IPS DF 4.7 (cell line): ENCODE measurements at regions not wholly inside any gene's neighbourhood (a gene's known extent, or its start where the extent isn't known, plus 50 kb on each side); places are given as distances from the start of the nearest gene placed in this dataset.

Source experiments
- DNase-seq: peaks from one replicate; pipeline ENCODE4 v3.0.0-alpha.2; 2013; ENCODE audit warnings: low spot score; ENCODE audit errors: extremely low read depth

- DNase-seq, result no peak
These were observed 172.9 kb upstream of the SLC30A5 start for GRCh38 chr5:68920888-68921287.

GRCh38 chr5:68922172-68922987 is 171.4 kb upstream of the SLC30A5 start:
- peak; percentile 93 for DNase-seq

GRCh38 chr5:68924481-68925145 is 169.2 kb upstream of the SLC30A5 start:
- DNase-seq, result no peak

- DNase-seq, result no peak
These were observed 165.1 kb upstream of the SLC30A5 start for GRCh38 chr5:68928617-68929302.

GRCh38 chr5:68930139-68930538 is 163.7 kb upstream of the SLC30A5 start:
- DNase-seq, result no peak

GRCh38 chr5:68932830-68933434 is 160.9 kb upstream of the SLC30A5 start:
- DNase-seq, result no peak

- no peak for DNase-seq
These were observed 151.6 kb upstream of the SLC30A5 start for GRCh38 chr5:68942169-68942568.

GRCh38 chr5:68946728-68947127 is 147.1 kb upstream of the SLC30A5 start:
- no peak for DNase-seq

- DNase-seq, result no peak
These were observed 145.8 kb upstream of the SLC30A5 start for GRCh38 chr5:68947986-68948385.

GRCh38 chr5:68949256-68949655 is 144.6 kb upstream of the SLC30A5 start:
- no peak for DNase-seq

GRCh38 chr5:68949711-68950110 is 144.1 kb upstream of the SLC30A5 start:
- DNase-seq, result no peak

- DNase-seq, result no peak
These were observed 143.7 kb upstream of the SLC30A5 start for GRCh38 chr5:68950125-68950524.

GRCh38 chr5:68950930-68951329 is 142.9 kb upstream of the SLC30A5 start:
- no peak for DNase-seq

- no peak for DNase-seq
These were observed 140.5 kb upstream of the SLC30A5 start for GRCh38 chr5:68953231-68953874.

GRCh38 chr5:68953875-68954617 is 139.8 kb upstream of the SLC30A5 start:
- no peak for DNase-seq

- no peak for DNase-seq
These were observed 139.2 kb upstream of the SLC30A5 start for GRCh38 chr5:68954618-68954910.

GRCh38 chr5:68957591-68957990 is 136.2 kb upstream of the SLC30A5 start:
- DNase-seq, result no peak

GRCh38 chr5:68958428-68958827 is 135.4 kb upstream of the SLC30A5 start:
- DNase-seq, result no peak

- no peak for DNase-seq
These were observed 133.4 kb upstream of the SLC30A5 start for GRCh38 chr5:68960456-68960855.

GRCh38 chr5:68960961-68961360 is 132.9 kb upstream of the SLC30A5 start:
- DNase-seq, result no peak

GRCh38 chr5:68961762-68962161 is 132.1 kb upstream of the SLC30A5 start:
- no peak for DNase-seq
